Left ventricle myocardium inferior (tissue), 1 donor: ENCODE measurements at regions not wholly inside any gene's neighbourhood (a gene's known extent, or its start where the extent isn't known, plus 50 kb on each side); places are given as distances from the start of the nearest gene placed in this dataset.

ENCODE experiments used
- DNase-seq: peaks from one replicate; pipeline ENCODE4 v3.0.0-alpha.2; 2020
- H3K27ac ChIP-seq: fragments of 200-600 bp; replicated peaks from 2 replicates; pipeline ENCODE4 v1.8.0; 2021
- H3K27me3 ChIP-seq: fragments of 200-600 bp; 2 replicates; pipeline ENCODE4 v1.8.0; 2021; ENCODE audit warnings: low read depth
- H3K36me3 ChIP-seq: fragments of 200-600 bp; 2 replicates; pipeline ENCODE4 v1.8.0; 2021
- H3K4me1 ChIP-seq: fragments of 200-600 bp; 2 replicates; pipeline ENCODE4 v1.8.0; 2021
- H3K4me3 ChIP-seq: fragments of 200-600 bp; 2 replicates; pipeline ENCODE4 v1.8.0; 2021; ENCODE audit warnings: mild to moderate bottlenecking, moderate library complexity
- H3K9me3 ChIP-seq: fragments of 200-600 bp; replicated peaks from 2 replicates; pipeline ENCODE4 v1.8.0; 2021
- CTCF ChIP-seq: fragments of 200-600 bp; IDR thresholded peaks from 2 replicates; pipeline ENCODE4 v1.8.0; 2021; ENCODE audit warnings: antibody characterized with exemption, mild to moderate bottlenecking, borderline replicate concordance
- intact Hi-C: fragments of 100-400 bp; cut with micrococcal nuclease; formaldehyde crosslinking; loops from one replicate; pipeline ENCODE4 v1.11.0; 2022
- donor health status: DM: no; HTN: yes; CAD: no; lungs with severe emphysema.

- no peaks in the 10 kb centered on the region for H3K4me1 ChIP-seq
- H3K27me3 ChIP-seq, result no peaks in the 10 kb centered on the region
- no peak overlapping the region for H3K27ac ChIP-seq
- peaks cover 46% of the 10 kb centered on the region for H3K9me3 ChIP-seq
- H3K4me3 ChIP-seq, result no peak overlapping the region
- no peak for TF ChIP-seq CTCF
- DNase-seq, result no peak
- H3K36me3 ChIP-seq, result no peaks in the 10 kb centered on the region
- intact Hi-C loops, result no loop called here
These were observed 56.3 kb upstream of the SPEF2 start for GRCh38 chr5:35561396-35561795.

GRCh38 chr5:35557748-35558147, 59.9 kb upstream of the SPEF2 start:
- intact Hi-C loops, result no loop called here
- no peaks in the 10 kb centered on the region for H3K27me3 ChIP-seq
- no peak overlapping the region for H3K4me3 ChIP-seq
- TF ChIP-seq CTCF, result no peak
- DNase-seq, result no peak
- no peaks in the 10 kb centered on the region for H3K4me1 ChIP-seq
- H3K27ac ChIP-seq, result no peak overlapping the region
- no peaks in the 10 kb centered on the region for H3K36me3 ChIP-seq
- peaks cover 45% of the 10 kb centered on the region for H3K9me3 ChIP-seq

- TF ChIP-seq CTCF, result no peak
- intact Hi-C loops, result no loop called here
- no peaks in the 10 kb centered on the region for H3K27me3 ChIP-seq
- H3K4me3 ChIP-seq, result no peak overlapping the region
- no peak for DNase-seq
- no peaks in the 10 kb centered on the region for H3K4me1 ChIP-seq
- H3K9me3 ChIP-seq, result peaks cover 44% of the 10 kb centered on the region
- no peaks in the 10 kb centered on the region for H3K36me3 ChIP-seq
- H3K27ac ChIP-seq, result no peak overlapping the region
These were observed 60.5 kb upstream of the SPEF2 start for GRCh38 chr5:35557199-35557598.

GRCh38 chr5:35554016-35554415, 63.6 kb upstream of the SPEF2 start:
- Histone ChIP-seq H3K36me3 (no peaks in the 10 kb centered on the region), H3K4me3 (no peak overlapping the region), H3K27ac (no peak overlapping the region), H3K27me3 (no peaks in the 10 kb centered on the region), H3K4me1 (no peaks in the 10 kb centered on the region), H3K9me3 (peaks cover 32% of the 10 kb centered on the region)
- DNase-seq, result no peak
- intact Hi-C loops, result no loop called here
- no peak for TF ChIP-seq CTCF

- intact Hi-C loops, result no loop called here
- Histone ChIP-seq H3K36me3 (no peaks in the 10 kb centered on the region), H3K27ac (no peak overlapping the region), H3K4me3 (no peak overlapping the region), H3K27me3 (no peaks in the 10 kb centered on the region), H3K9me3 (peaks cover 9% of the 10 kb centered on the region), H3K4me1 (no peaks in the 10 kb centered on the region)
- no peak for DNase-seq
- no peak for TF ChIP-seq CTCF
These were observed 72.5 kb upstream of the SPEF2 start for GRCh38 chr5:35545190-35545589.

- no peaks in the 10 kb centered on the region for H3K4me1 ChIP-seq
- no peaks in the 10 kb centered on the region for H3K27me3 ChIP-seq
- H3K9me3 ChIP-seq, result peaks cover 9% of the 10 kb centered on the region
- intact Hi-C loops, result no loop called here
- H3K27ac ChIP-seq, result no peak overlapping the region
- TF ChIP-seq CTCF, result no peak
- DNase-seq, result no peak
- no peak overlapping the region for H3K4me3 ChIP-seq
- no peaks in the 10 kb centered on the region for H3K36me3 ChIP-seq
These were observed 74.3 kb upstream of the SPEF2 start for GRCh38 chr5:35543408-35543807.
